PC-9 (cell line): ENCODE measurements at regions not wholly inside any gene's neighbourhood (a gene's known extent, or its start where the extent isn't known, plus 50 kb on each side); places are given as distances from the start of the nearest gene placed in this dataset.

Source experiments
- BruUV-seq: library from RNA; stranded (reverse); fragments of 400-500 nt; replicated peaks from 2 replicates; lab custom pipeline; 2021; lab: Mats Ljungman, UMichigan
- CTCF ChIA-PET: fragments of 300-600 bp; sonication (Branson Sonifier 250); formaldehyde crosslinking; loops from one replicate; lab custom pipeline; 2022; ENCODE audit warnings: antibody characterized with exemption; lab: Charles Lee
- POLR2A ChIA-PET: fragments of 300-600 bp; sonication (Branson Sonifier 250); formaldehyde crosslinking; loops from one replicate; lab custom pipeline; 2022; ENCODE audit warnings: antibody characterized with exemption; ENCODE audit not compliant: unreplicated experiment; lab: Charles Lee
- DNase-seq, 2 experiments: peaks; one replicate each; pipeline versions ENCODE4 v3.0.0 to v3.0.0-alpha.2; 2015 to 2022; ENCODE audit warnings: mixed read lengths in 1 of 2
- H2AFZ ChIP-seq: fragments of 200-600 bp; sonication (generic); 2 replicates; pipeline ENCODE4 v1.8.1; 2017; ENCODE audit warnings: antibody characterized with exemption
- H3F3A ChIP-seq: fragments of 200-600 bp; sonication (generic); 2 replicates; pipeline ENCODE4 v1.8.1; 2017; ENCODE audit warnings: antibody characterized with exemption, mild to moderate bottlenecking, low read depth; ENCODE audit not compliant: insufficient read depth
- H3K27ac ChIP-seq: fragments of 200-600 bp; sonication (generic); 2 replicates; pipeline ENCODE4 v1.6.1; 2016; ENCODE audit warnings: mixed run types
- H3K27me3 ChIP-seq: fragments of 200-600 bp; sonication (generic); 2 replicates; pipeline ENCODE4 v1.6.1; 2016; ENCODE audit warnings: low read depth, mixed run types; ENCODE audit not compliant: insufficient read depth
- H3K36me3 ChIP-seq: fragments of 200-600 bp; sonication (generic); 2 replicates; pipeline ENCODE4 v1.6.1; 2016; ENCODE audit warnings: low read depth, mixed run types
- H3K4me1 ChIP-seq: fragments of 200-600 bp; sonication (generic); replicated peaks from 2 replicates; pipeline ENCODE4 v1.6.1; 2016; ENCODE audit warnings: mixed run types; ENCODE audit not compliant: insufficient read depth
- H3K4me2 ChIP-seq: fragments of 200-600 bp; sonication (generic); 2 replicates; pipeline ENCODE4 v1.6.1; 2017; ENCODE audit warnings: mixed run types
- H3K4me3 ChIP-seq: fragments of 200-600 bp; sonication (generic); 2 replicates; pipeline ENCODE4 v1.6.1; 2016; ENCODE audit warnings: mixed run types
- H3K79me2 ChIP-seq: fragments of 200-600 bp; sonication (generic); 2 replicates; pipeline ENCODE4 v1.6.1; 2017; ENCODE audit warnings: low read depth, mixed run types
- H3K9me2 ChIP-seq: fragments of 200-600 bp; sonication (generic); 2 replicates; pipeline ENCODE4 v1.8.1; 2017; ENCODE audit warnings: mild to moderate bottlenecking; ENCODE audit not compliant: insufficient read depth
- H3K9me3 ChIP-seq: fragments of 200-600 bp; sonication (generic); 2 replicates; pipeline ENCODE4 v1.8.1; 2016; ENCODE audit warnings: low read depth; ENCODE audit not compliant: insufficient read depth
- H4K20me1 ChIP-seq: fragments of 200-600 bp; sonication (generic); 2 replicates; pipeline ENCODE4 v1.8.1; 2017; ENCODE audit not compliant: insufficient read depth
- EZH2 ChIP-seq: fragments of 200-600 bp; sonication (generic); IDR thresholded peaks from 2 replicates; pipeline ENCODE4 v1.8.0; 2017; ENCODE audit warnings: antibody characterized with exemption, low read depth
- intact Hi-C: fragments of 100-400 bp; cut with micrococcal nuclease; formaldehyde crosslinking; loops from one replicate; pipeline ENCODE4 v1.10.0; 2022; ENCODE audit not compliant: unreplicated experiment
- TF ChIP-seq, protein P1 (sequence below): fragments of 200-600 bp; sonication (generic); conservative IDR thresholded peaks from 2 replicates; pipeline ENCODE4 v1.6.1; 2017; ENCODE audit warnings: mixed run types, antibody characterized with exemption, mild to moderate bottlenecking, moderate library complexity

DNA sequence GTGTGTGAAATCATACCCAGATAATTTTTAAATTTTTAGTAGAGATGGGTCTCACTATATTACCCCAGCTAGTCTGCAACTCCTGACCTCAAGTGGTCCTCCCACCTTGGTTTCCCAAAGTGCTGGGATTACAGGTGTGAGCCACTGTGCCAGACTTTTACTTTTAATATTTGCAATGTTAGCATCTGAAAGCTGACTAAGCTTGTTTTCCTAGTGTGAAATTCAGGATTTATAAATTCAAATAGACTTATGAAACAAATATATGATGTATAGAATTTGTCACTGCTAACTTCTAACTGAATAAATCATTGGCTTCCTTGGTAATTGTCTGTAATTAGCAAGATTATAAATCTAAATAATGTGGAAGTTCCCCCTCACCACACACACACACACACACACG lies 58.8 kb upstream of the SLC22A23 start:
- Histone ChIP-seq H3K27ac (no peak overlapping the region), H3K4me3 (no peak overlapping the region), H3F3A (peaks cover 20% of the 10 kb centered on the region), H3K36me3 (no peaks in the 10 kb centered on the region), H3K9me2 (no peaks in the 10 kb centered on the region), H3K9me3 (no peaks in the 10 kb centered on the region), H3K79me2 (no peaks in the 10 kb centered on the region), H3K4me2 (peak overlapping the region; percentile 50), H3K4me1 (peaks cover 63% of the 10 kb centered on the region), H4K20me1 (no peaks in the 10 kb centered on the region), H2AFZ (no peak overlapping the region), H3K27me3 (no peaks in the 10 kb centered on the region)
- ChIA-PET POLR2A (interaction anchor here (0.7 kb wide), 1 partner anchor 149 kb away, joined by 5 read pairs; no protein-coding TSS in a partner anchor), CTCF (interaction anchor here (0.6 to 0.7 kb wide), 2 partner anchors 43 to 59 kb away, joined by 7 to 9 read pairs; partner anchors contain the start of gene SLC22A23)
- TF ChIP-seq EZH2, result no peak
- TF ChIP-seq, protein P1, sequence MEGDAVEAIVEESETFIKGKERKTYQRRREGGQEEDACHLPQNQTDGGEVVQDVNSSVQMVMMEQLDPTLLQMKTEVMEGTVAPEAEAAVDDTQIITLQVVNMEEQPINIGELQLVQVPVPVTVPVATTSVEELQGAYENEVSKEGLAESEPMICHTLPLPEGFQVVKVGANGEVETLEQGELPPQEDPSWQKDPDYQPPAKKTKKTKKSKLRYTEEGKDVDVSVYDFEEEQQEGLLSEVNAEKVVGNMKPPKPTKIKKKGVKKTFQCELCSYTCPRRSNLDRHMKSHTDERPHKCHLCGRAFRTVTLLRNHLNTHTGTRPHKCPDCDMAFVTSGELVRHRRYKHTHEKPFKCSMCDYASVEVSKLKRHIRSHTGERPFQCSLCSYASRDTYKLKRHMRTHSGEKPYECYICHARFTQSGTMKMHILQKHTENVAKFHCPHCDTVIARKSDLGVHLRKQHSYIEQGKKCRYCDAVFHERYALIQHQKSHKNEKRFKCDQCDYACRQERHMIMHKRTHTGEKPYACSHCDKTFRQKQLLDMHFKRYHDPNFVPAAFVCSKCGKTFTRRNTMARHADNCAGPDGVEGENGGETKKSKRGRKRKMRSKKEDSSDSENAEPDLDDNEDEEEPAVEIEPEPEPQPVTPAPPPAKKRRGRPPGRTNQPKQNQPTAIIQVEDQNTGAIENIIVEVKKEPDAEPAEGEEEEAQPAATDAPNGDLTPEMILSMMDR, result no peak
- no TSS peak for BruUV-seq
- intact Hi-C loops, result loop anchor here (5.0 kb wide), 1 partner anchor 58 kb away; the partner anchor contains the start of gene SLC22A23
- no peak for DNase-seq

DNA sequence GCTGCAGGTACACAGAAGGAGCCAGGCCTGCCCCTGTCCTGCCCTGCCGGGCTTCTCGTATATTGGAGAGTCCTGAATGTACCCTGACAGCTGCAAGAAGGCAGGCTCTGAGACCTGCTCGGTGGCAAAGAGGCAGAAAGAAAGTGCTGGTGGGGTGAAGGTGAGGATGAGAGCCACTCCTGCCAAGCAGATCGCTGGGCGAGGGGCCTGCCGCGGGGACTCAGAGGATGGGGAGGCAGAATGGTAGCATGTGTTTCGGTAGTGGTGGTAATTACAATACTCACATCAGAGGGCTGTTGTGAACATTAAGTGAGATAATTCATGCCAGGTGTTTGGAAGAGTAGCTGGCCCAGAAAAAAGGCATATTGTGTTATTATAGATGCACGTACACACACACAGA lies 56.6 kb upstream of the SLC22A23 start:
- BruUV-seq, result no TSS peak
- Histone ChIP-seq H2AFZ (no peak overlapping the region), H3F3A (peaks cover 13% of the 10 kb centered on the region), H3K79me2 (no peaks in the 10 kb centered on the region), H3K4me2 (0 out of 2 replicates have a peak overlapping the region, but pooled peaks have one; percentile 40), H3K4me1 (peaks cover 53% of the 10 kb centered on the region), H3K27me3 (no peaks in the 10 kb centered on the region), H3K4me3 (no peak overlapping the region), H3K9me2 (no peaks in the 10 kb centered on the region), H4K20me1 (no peaks in the 10 kb centered on the region), H3K9me3 (no peaks in the 10 kb centered on the region), H3K36me3 (no peaks in the 10 kb centered on the region), H3K27ac (no peak overlapping the region)
- intact Hi-C loops, result loop anchor here (5.0 kb wide), 2 partner anchors 99 to 101 kb away; no protein-coding TSS in a partner anchor
- ChIA-PET POLR2A (no interaction called here), CTCF (interaction anchor here (0.6 kb wide), 1 partner anchor 57 kb away, joined by 6 read pairs; the partner anchor contains the start of gene SLC22A23)
- DNase-seq, result no peak
- TF ChIP-seq, protein P1, result no peak
- no peak for TF ChIP-seq EZH2

DNA sequence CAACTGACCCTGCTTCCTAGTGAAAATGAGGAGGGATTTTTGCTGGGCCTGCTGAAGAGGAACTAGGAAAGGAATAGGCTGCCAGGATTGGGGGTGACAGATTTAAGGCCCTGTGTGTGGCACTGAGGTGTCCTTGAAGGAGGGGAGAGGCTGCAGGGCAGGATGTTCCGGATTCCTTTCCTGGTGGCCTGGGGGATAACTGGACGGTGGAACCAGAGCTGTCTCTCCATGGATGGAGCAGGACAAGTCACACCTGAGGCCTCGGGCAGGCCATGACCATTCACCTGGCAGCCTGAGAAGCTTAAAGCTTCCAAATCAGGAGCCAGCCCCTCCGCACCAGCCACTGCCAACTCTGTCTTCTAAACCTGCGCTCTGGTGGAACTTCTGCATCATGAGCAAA lies 56.0 kb upstream of the SLC22A23 start:
- CTCF ChIA-PET, result no interaction called here
- H3K79me2 ChIP-seq, result no peaks in the 10 kb centered on the region
- H3K4me2 ChIP-seq, result peak overlapping the region; percentile 40; the same call in 1 of the 2 replicates
- BruUV-seq, result no TSS peak
- H2AFZ ChIP-seq, result no peak overlapping the region
- H3K9me2 ChIP-seq, result no peaks in the 10 kb centered on the region
- H3K27ac ChIP-seq, result no peak overlapping the region
- DNase-seq, result peak; percentile 37 to 57
- POLR2A ChIA-PET, result no interaction called here
- no peak for TF ChIP-seq EZH2
- TF ChIP-seq, protein P1, result no peak
- intact Hi-C loops, result loop anchor here (5.0 kb wide), 2 partner anchors 99 to 101 kb away; no protein-coding TSS in a partner anchor
- H3K27me3 ChIP-seq, result no peaks in the 10 kb centered on the region
- H3K4me3 ChIP-seq, result no peak overlapping the region
- H3K9me3 ChIP-seq, result no peaks in the 10 kb centered on the region
- no peaks in the 10 kb centered on the region for H3K36me3 ChIP-seq
- H3F3A ChIP-seq, result peaks cover 8% of the 10 kb centered on the region
- H3K4me1 ChIP-seq, result peaks cover 47% of the 10 kb centered on the region
- no peaks in the 10 kb centered on the region for H4K20me1 ChIP-seq
